NCI-H2081 treated with DMSO at 0.1 percent for 48 hours (cell line): ENCODE measurements at regions not wholly inside any gene's neighbourhood (a gene's known extent, or its start where the extent isn't known, plus 50 kb on each side); places are given as distances from the start of the nearest gene placed in this dataset.
"Not testable (repeated sequence)": the region's sequence is repeated elsewhere in the genome, so short reads cannot be mapped to it uniquely, and the experiment has no call there.

Source experiments
- DNase-seq: peaks from one replicate; lab custom pipeline; 2025; lab: John Stamatoyannopoulos, UW

DNA sequence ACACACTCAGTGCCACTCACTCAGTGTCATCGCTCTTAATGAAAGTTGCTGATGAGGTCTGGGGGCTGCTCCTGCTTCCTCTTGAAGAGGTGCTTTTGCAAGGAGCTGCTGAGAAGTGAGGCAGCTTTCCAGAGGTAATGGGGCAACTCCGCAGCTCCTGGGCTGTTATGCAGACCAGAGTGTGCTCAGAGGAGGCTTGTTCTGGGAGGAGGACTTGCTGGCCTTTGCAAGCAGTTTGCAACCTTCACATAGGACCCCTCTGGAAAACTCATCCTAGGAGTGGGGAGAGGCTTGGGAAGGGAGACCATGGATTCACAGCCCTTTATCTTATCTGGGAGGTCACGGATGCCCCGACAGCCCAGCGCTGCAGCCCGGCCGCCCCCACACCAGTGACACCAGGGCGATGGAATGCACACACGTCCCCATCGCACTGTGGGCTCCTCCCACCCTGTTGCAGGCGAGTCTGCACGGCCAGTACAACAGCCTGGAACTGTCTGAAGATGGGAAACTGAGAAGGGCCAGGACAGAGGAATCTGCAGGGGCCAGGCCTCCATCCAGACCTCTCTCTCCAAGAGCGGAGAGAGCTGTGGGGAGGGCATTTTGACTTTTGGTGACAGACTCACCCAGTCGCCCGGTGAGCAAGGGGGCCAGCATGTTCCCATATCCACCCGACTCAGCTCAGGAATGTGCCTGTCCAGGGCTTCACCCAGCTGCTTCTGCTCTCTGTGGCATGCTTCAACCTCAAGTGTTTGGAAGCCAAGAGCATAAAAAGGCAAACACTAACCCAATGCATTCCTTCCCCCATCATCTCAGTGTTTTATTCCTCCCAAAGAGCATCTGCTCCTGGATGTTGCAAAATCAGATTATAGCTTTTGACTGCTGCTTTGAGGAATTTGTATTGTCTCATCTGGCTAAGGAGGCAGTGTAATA is 78.6 kb upstream of the ZNF469 start:
- DNase-seq = no peak

DNA sequence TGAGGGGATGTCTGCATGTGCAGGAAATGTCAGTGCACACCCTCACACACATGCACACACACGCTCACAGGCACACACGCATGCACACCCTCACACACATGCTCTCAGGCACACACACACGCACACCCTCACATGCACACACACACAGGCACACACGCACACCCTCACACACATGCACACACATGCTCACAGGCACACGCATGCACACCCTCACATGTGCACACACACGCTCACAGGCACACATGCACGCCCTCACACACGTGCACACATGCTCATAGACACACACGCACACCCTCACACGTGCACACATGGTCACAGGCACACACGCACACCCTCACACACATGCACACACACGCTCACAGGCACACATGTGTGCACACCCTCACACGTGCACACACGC is 77.6 kb upstream of the ZNF469 start:
- no peak for DNase-seq

DNA sequence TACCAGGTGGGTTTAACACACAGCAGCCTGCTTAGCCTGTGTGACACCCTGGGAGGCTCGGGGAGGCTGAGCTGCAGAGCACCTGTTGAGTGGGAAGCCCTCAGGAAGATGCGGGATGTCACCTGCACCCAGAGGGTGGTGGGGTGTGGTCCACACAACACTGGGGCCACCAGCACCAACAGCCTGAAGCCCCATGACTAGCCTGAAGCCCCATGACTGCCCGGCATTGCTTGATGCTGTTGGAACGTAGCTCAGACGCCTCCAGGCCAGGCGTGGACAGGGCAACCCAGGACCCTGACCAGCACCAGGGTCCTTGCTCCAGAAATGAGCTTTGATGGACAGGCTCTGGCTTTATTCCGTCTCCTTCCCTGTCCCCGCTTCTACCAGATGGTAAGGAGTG is 76.3 kb upstream of the ZNF469 start:
- DNase-seq = no peak

DNA sequence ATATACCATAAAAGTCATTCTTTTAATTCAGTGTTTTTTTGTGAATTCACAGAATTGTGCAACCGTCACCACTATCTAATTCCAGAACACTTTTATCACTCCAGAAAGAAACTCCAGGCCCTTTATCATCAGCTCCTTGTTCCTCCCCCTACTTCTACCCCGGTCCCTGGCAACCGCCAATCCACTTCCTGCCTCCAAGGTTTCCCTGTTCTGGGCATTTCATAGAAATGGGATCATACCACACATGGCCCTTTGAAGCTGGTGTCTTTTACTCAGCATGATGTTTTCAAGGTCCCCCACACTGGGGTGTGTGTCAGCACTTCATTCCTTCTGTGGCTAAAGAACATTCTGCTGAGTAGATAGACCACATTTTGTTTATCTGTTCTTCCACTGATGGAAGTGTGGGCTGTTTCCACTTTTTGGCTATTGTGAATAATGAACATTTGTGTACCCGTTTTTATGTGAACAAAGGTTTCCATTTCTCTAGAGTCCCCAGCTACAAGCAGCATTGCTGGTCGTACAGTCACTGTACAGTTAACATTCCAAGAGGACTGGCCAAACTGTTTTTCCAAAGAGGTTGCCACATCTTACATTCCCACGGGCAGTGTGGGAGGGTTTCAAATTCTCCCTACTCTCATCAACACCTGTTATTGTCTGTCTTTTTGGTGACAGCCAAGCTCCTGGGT is 75.8 kb upstream of the ZNF469 start:
- no peak for DNase-seq

DNA sequence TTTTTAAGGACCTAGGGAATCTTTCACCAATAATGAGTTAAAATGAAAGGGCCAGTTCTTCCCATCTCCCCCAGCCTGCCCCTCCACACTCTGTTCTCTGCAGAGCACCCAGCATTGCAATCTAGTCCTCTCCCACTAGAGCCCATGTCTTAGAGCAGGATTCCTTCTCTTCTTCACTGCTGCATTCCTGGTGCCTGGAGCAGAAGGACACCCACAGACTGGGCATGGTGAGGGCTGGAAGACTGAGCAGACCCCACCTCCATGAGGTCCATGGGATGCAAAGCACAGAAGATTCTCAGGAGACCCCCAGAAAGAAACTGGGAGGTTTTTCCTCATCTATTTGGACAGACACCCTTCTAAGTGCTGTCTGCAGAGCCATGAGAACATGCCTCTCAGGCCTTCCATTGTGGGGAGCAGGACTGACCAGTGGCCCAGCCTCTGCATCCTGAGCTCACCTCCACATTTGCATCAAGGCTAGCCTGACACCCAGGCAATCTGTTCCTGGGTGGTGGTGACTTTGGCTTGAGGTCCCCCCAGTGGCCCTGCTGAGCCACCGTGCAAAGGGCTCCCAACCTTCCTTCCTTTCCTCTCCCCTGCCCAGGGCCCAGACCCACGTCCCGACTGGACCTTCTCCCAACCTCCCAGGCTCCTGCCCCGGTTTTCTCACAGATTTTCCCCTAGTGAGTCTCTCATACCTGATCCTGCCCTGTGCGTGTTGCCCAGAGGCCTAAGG is 74.2 kb upstream of the ZNF469 start:
- no peak for DNase-seq

DNA sequence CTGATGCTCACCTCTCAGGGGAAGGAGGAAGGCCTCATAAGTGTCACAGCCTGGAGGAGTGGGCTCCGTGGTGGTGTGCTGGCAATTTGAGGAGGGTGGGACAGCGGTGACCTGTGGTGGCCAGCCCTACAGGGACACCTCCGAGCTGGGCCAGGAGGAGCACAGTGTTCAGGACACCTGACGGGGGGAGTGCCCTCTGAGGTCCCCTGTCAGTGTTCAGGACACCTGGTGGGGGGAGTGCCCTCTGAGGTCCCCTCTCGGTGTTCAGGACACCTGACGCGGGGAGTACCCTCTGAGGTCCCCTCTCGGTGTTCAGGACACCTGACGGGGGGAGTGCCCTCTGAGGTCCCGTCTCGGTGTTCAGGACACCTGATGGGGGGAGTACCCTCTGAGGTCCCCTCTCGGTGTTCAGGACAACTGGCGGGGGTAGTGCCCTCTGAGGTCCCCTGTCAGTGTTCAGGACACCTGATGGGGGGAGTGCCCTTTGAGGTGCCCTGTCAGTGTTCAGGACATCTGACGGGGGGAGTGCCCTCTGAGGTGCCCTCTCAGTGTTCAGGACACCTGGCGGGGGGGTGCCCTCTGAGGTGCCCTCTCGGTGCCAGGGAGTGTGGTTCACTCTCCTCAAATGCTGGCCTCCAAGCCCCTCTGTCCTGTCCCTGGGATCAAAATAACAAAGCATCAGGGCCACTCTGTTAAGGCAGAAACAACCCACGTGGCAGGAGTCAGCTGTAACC is 73.4 kb upstream of the ZNF469 start:
- no peak for DNase-seq

DNA sequence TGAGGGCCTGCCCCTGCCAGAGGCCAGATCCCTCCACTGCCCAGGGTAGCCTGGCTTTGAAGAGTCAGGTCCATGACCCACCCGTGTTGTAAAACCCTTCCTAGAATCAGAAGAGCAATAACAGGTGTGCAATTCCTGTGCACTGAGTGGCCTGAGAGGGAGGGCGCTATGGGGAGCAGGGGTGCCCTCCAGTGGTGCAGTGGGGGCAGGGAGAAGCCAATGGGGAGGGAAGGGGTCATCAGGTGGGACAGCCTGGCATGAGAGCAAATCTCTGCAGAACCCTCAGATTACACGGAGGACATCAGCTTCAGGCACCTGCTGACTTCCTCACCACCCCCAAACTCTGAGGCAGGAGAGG is 72.9 kb upstream of the ZNF469 start:
- no peak for DNase-seq

DNA sequence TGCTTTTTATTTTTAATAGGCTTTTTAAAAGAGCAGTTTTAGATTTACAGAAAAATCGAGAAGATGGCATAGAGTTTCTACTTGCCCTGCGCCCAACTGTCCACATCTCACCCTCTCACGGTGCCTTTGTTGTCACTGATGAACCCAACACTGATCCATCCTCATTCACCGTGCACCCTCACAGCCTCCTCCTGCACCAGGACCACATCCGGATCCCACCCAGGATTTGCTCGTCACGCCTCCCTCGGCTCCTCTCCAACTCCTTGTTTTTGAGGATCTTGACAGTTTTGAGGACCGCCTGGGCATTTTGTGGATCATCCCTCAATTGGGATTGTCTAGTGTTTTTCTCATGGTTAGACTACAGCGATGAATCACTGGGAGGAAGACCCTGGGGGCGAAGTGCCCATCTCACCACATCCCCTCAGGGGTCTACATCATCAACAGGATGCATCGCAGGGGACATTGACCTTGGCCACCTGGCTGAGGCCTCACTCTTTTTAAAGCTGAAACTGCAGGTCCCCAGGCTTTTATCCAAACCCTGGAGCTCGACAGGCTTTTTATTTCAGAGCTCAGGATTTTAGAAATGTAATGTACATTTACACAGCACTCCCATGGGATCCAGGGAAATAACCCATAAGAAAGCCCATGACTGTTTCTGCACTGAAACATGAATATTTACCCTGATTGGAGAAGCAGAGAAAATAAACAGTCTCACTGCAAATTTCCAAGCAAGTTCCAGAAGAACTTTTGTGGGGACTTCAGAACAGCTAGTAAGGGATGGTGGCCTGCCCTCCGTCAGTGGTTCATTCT is 71.8 kb upstream of the ZNF469 start:
- DNase-seq = no peak

DNA sequence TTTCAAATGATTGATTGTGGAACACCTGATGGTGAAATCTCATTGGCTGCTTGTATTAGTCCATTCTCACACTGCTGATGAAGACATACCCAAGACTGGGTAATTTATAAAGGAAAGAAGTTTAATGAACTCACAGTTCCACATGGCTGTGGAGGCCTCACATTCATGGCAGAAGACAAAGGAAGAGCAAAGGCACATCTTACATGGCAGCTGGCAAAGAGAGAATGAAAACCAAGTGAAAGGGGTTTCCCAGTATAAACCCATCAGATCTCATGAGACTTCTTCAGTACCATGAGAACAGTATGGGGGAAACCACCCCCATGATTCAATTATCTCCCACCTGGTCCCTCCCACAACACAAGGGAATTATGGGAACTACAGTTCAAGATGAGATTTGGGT is 70.9 kb upstream of the ZNF469 start:
- DNase-seq = not testable (repeated sequence)

DNA sequence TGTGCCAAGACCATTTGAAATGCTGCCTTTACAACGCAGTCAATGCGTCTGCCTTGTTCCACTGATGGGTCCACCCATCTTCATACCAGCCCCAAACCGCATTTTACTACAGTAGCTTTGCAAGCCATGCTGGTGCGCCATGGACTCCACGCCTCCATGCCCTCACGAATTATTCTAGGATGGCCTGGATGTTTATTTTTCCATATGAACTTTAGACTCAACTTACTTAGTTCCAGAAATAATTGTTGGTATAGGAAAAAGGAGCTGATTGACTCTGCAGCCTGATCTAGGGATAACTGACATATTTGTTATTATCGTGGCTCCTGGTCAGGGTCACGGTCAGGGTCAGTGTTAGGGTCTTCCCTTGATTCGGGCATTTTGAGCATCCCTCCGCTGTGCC is 70.0 kb upstream of the ZNF469 start:
- no peak for DNase-seq

DNA sequence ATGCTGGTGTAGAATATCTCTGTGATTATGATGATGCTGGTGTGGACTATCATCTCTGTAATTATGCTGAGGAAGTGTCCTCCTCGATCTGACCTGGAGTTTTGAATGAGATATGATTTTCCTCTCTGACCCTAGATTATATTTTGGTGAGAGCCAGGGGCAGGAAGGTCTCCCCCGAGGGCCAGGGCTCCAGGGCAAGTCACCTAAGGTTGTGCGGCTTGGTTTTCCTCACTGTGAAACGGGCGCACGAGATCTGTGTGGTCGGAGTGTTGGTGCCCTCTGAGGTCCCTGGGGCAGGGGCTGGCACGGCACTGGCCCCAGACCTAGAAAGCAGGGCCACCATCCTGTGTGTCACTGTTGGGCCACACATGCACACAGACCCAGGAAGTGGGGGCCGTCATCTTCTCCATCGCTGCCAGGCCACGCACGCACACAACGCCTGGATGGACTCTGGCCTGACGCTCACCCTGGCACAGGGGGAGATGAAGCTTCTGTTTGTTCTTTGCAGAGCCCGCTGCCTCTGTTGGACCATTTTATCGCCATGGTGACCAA is 67.7 kb upstream of the ZNF469 start:
- no peak for DNase-seq

DNA sequence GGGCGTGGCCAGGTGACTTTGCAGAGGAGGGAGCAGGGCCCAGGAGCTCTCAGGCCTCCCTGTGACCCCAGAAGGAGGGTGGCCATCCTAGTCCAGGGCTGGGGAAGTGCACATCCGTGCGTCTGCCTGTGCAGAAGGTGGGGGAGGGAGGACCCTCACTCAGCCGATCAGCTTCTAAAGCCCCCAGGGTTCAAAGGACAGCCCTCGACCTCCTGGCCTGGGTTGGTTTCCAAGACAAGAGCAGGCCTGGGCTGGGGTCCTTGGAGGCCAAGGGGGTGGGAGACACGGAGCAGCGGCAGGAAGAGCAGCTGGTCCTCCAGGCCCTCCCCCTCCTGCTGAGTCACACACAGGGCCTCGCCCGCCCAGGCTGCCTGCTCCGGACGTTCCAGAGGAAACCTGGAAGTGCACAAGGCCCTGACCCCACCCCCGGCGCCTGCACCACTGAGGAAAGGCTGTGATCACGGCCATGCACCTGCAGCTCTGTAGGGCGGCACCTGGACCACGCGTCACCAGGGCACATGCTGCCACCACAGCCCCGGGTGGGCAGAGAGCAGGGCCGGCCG is 67.1 kb upstream of the ZNF469 start:
- no peak for DNase-seq

DNA sequence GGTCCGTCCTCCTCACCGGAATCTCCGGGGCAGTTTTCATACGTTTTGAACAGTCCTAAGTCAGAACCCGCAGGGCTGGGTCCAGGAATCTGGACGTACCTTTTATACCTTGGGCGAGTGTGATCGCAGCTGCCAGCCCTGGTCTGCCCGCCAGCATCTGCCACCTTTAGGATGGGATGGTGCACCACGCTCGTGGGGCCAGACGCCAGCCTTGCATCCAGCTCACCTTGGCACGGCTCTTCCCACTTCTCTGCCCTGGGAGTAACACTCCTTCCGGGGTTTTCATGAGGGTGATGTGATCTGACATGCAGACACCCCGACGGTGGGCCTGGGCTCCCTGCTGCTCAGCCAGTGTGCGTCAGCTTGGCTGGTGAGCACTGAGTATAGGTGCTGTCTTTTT is 66.6 kb upstream of the ZNF469 start:
- no peak for DNase-seq

DNA sequence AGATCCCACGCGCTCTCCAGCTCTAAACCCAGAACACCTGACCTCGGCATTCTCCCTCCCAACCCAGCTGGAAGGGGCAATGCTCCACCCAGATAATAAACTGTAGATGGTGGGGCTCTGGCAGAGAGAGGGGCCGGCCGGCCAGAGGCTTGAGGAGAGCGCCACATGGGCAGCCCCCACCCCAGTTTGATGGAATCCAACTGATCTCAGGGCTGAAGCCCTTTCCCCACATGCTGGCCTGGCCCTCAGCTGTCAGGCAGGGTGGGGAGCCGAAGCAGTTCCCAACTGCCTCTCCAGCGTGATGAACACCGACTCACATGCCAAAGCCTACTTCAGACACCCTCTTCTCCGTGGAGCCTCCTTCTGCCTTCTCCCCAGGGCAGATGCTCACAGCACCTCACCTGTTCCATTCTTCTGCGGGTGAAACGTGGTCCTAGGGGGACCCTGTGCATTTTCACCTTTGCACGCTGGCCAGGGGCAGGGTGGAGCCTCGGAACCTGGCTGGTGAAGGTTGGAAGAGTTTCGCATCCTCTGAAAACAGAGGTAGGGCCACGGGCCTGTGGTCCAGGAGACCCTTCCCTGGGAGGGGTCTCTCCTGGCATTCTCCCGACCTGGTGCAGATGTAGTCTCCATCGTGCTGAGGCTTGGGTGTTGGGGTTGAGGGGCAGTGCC is 65.7 kb upstream of the ZNF469 start:
- no peak for DNase-seq

DNA sequence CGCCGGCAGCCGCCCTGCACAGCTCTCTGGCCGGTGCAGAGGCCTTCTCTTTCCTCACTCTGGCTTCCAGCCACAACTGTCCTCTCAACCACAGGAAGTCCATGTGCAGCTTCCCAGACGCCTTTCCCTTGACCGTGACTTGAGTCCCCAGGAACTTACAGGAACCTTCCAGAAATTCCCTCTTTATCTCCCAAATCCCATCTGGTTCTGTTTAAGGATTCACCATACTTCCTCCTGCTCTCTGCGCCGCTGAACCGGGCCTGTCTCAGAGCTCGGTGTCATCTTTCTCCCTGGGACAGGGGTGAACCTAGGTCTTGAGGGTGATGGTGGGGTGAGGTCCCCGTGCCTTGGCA is 65.2 kb upstream of the ZNF469 start:
- DNase-seq = no peak

DNA sequence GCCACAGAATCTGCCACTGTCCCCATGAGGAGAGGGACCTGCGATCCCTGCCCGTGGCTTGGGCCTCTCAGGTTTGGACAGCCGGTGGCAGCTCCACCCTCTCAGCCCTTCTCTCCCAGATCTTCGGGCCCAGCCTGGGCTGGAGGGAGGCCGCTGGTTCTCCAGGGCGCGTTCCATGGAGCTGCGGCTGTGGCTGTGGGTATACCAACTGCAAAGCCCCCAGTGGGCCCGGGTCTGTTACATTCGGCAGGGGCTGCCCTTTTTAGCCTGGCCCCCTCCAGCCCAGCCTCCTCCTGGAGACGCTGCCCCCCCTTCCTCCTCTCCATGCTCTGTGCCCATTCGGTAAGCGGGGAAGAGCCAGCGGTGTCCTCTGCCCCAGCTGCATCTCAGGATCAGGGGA is 64.7 kb upstream of the ZNF469 start:
- DNase-seq = no peak

DNA sequence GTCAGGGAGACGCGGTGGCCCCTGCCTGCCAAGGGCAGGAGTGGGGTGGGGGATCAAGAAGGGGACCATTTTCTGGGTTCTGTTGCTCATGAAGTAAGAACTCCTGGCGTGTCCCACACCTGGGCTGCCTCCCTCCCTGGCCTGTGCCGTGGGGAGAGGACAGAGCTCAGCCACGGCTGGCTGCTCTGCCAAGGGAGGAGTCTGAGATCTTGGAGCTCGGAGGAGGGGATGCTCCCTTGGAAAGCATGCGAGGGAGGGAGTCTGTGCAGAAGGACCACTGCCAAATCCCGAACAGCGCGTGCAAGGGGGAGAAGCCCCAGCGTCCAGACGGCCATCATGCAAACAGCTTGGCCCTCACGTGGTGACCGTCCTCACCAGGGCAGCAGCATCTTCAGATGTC is 64.2 kb upstream of the ZNF469 start:
- no peak for DNase-seq

DNA sequence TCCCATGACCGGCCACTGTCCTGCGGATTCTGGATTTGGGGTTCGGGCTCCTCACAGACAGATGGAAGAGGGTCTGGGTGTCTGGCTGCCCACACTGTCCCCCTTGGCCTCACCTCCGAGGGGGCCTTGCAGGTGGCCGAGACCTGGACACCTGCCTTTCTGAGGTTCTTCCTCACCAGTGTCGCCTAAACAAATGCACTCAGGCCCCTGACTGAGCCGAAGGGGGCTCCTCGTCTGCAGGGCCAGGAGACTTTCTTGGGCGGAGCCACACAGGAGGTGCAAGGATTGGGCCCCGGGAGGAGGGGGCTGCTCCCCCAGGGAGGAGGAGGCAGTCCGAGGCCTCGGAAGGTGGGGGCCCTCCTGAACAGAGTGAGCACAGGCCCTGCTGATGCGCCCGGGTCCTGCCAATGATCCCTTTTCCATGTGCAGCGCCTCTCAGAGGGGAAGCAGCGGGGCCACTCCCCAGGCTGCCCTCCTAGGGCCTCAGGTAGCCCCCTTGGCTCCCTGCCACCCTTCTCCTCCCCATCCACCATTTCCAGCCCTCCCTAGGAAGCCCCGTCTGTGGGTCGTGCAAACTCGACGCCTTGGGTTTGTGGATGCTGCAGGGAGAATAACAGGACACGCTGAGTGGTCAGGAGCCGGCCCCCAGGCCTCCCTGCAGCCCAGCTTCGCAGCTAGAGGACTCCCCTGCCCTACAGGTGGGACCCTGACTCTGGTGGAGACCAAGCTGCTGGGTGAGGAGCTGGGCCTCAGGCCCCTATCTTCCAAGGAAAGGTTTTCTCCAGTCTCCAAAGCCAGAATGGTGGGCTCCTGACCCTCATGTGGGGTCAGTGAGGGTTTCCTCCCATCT is 63.4 kb upstream of the ZNF469 start:
- DNase-seq = no peak

DNA sequence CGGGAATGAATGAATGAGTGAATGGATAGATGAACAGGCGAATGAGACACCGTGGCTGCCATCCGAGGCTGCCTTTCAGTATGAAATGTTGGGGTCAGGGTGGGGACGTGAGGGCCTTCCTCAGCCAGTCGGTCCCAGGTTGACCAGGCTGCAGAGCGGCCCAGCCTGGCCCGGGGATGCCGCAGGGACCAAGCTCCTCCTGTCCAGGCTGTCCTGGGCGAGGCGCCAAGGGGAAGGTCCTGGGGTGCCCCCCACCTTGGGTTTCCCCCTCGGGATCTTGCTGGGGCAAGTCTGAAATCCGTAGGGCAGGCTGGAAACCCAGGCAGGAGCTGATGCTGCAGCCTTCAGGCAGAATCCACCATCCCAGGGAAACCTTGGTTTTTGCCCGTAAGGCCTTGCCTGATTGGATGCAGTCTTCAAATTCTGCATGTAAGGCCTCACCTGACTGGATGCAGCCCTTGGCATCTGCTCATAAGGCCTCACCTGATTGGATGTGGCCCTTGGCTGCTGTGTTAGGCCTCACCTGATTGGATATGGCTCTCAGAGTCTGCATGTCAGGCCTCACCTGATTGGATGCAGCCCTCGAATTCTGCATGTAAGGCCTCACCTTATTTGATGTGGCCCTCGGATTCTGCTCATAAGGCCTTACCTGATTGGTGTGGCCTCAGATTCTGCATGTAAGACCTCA is 61.7 kb upstream of the ZNF469 start:
- no peak for DNase-seq
